HEK293T (cell line): ENCODE measurements at regions not wholly inside any gene's neighbourhood (a gene's known extent, or its start where the extent isn't known, plus 50 kb on each side); places are given as distances from the start of the nearest gene placed in this dataset.
A peak's percentile ranks its signal among the peaks of the same experiment; 100 is the strongest.

Experiments
- CTCF ChIA-PET: fragments of 350-600 bp; formaldehyde crosslinking; extraction: SDS; loops from one replicate; lab custom pipeline; 2021; ENCODE audit warnings: antibody characterized with exemption, inconsistent platforms; lab: Yijun Ruan, JAX
- POLR2A ChIA-PET: fragments of 350-600 bp; formaldehyde crosslinking; extraction: SDS; loops from one replicate; lab custom pipeline; 2020; ENCODE audit warnings: antibody characterized with exemption, inconsistent platforms; lab: Yijun Ruan, JAX
- DNase-seq: peaks from one replicate; pipeline ENCODE4 v3.0.0; 2012; ENCODE audit warnings: mixed read lengths; ENCODE audit errors: extremely low spot score
- ARNT ChIP-seq: fragments of 450-650 bp; IDR thresholded peaks from 2 replicates; pipeline ENCODE4 v1.6.1; 2017; ENCODE audit warnings: mild to moderate bottlenecking
- BHLHE40 ChIP-seq: fragments of 450-650 bp; IDR thresholded peaks from 2 replicates; pipeline ENCODE4 v1.6.1; 2016; ENCODE audit warnings: mild to moderate bottlenecking, moderate library complexity, borderline replicate concordance
- CTBP1 ChIP-seq: fragments of 450-650 bp; IDR thresholded peaks from 2 replicates; pipeline ENCODE4 v1.6.1; 2016; ENCODE audit warnings: borderline replicate concordance
- ELF4 ChIP-seq: fragments of 450-650 bp; IDR thresholded peaks from 2 replicates; pipeline ENCODE4 v1.6.1; 2017; ENCODE audit warnings: antibody characterized with exemption
- FOXA1 ChIP-seq: fragments of 450-650 bp; IDR thresholded peaks from 2 replicates; pipeline ENCODE4 v1.6.1; 2016; ENCODE audit warnings: mild to moderate bottlenecking
- FOXK2 ChIP-seq: fragments of 450-650 bp; IDR thresholded peaks from 2 replicates; pipeline ENCODE4 v1.6.1; 2016; ENCODE audit warnings: mild to moderate bottlenecking
- FOXM1 ChIP-seq: fragments of 450-650 bp; IDR thresholded peaks from 2 replicates; pipeline ENCODE4 v1.6.1; 2017; ENCODE audit warnings: mild to moderate bottlenecking, borderline replicate concordance
- HDGF ChIP-seq: fragments of 450-650 bp; IDR thresholded peaks from 2 replicates; pipeline ENCODE4 v1.6.1; 2017; ENCODE audit warnings: antibody characterized with exemption, borderline replicate concordance
- L3MBTL2 ChIP-seq: fragments of 450-650 bp; conservative IDR thresholded peaks from 2 replicates; pipeline ENCODE4 v1.6.1; 2016; ENCODE audit warnings: mild to moderate bottlenecking
- LEF1 ChIP-seq: fragments of 450-650 bp; IDR thresholded peaks from 2 replicates; pipeline ENCODE4 v1.6.1; 2017; ENCODE audit warnings: mild to moderate bottlenecking, borderline replicate concordance
- NFRKB ChIP-seq: fragments of 450-650 bp; IDR thresholded peaks from 2 replicates; pipeline ENCODE4 v1.6.1; 2016; ENCODE audit warnings: mild to moderate bottlenecking, moderate library complexity
- PKNOX1 ChIP-seq: fragments of 450-650 bp; IDR thresholded peaks from 2 replicates; pipeline ENCODE4 v1.6.1; 2016
- SP1 ChIP-seq: fragments of 450-650 bp; IDR thresholded peaks from 2 replicates; pipeline ENCODE4 v1.6.1; 2017
- SUZ12 ChIP-seq: fragments of 450-650 bp; IDR thresholded peaks from 2 replicates; pipeline ENCODE4 v1.6.1; 2016; ENCODE audit warnings: mild to moderate bottlenecking
- TARDBP ChIP-seq: fragments of 450-650 bp; IDR thresholded peaks from 2 replicates; pipeline ENCODE4 v1.6.1; 2016
- ZNF384 ChIP-seq: fragments of 450-650 bp; IDR thresholded peaks from 2 replicates; pipeline ENCODE4 v1.6.1; 2016

- CTCF ChIA-PET, result no interaction called here
- DNase-seq, result no peak
- no peak for TF ChIP-seq FOXA1
- no peak for TF ChIP-seq SP1
- no peak for TF ChIP-seq BHLHE40
- TF ChIP-seq PKNOX1, result no peak
- TF ChIP-seq CTBP1, result no peak
- no peak for TF ChIP-seq FOXK2
- TF ChIP-seq HDGF, result no peak
- TF ChIP-seq SUZ12, result no peak
- no peak for TF ChIP-seq FOXM1
- TF ChIP-seq ARNT, result no peak
- TF ChIP-seq LEF1, result no peak
- TF ChIP-seq ELF4, result no peak
- no peak for TF ChIP-seq L3MBTL2
- no peak for TF ChIP-seq NFRKB
- TF ChIP-seq TARDBP, result no peak
- no peak for TF ChIP-seq ZNF384
Observed at GRCh38 chr9:75482566-75482965, 394.3 kb downstream of the OSTF1 start.

DNA sequence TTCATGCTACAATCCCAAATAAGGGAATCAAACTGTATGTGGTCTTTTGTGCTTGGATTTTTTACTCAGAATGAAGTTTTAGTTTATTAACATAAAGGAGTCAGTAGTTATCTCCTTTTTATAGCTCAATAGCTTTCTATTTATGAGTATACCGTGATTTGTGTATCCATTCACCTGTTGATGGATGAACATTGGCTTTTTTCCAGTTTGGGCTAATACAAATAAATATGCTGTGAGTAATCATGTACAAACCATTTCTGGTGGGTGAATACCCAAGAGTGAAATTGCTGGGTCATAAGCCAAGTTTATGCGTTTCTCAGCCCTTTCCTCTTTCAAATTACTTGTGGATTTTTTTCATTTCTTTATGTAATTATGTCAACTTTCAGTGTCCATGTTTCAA, 395.3 kb downstream of the OSTF1 start:
- DNase-seq, result no peak
- TF ChIP-seq FOXK2 (no peak), HDGF (no peak), ELF4 (no peak), NFRKB (no peak)
- CTCF ChIA-PET, result no interaction called here
- POLR2A ChIA-PET, result no interaction called here

More at GRCh38 chr9:75482566-75482965, 394.3 kb downstream of the OSTF1 start:
- POLR2A ChIA-PET, result no interaction called here

DNA sequence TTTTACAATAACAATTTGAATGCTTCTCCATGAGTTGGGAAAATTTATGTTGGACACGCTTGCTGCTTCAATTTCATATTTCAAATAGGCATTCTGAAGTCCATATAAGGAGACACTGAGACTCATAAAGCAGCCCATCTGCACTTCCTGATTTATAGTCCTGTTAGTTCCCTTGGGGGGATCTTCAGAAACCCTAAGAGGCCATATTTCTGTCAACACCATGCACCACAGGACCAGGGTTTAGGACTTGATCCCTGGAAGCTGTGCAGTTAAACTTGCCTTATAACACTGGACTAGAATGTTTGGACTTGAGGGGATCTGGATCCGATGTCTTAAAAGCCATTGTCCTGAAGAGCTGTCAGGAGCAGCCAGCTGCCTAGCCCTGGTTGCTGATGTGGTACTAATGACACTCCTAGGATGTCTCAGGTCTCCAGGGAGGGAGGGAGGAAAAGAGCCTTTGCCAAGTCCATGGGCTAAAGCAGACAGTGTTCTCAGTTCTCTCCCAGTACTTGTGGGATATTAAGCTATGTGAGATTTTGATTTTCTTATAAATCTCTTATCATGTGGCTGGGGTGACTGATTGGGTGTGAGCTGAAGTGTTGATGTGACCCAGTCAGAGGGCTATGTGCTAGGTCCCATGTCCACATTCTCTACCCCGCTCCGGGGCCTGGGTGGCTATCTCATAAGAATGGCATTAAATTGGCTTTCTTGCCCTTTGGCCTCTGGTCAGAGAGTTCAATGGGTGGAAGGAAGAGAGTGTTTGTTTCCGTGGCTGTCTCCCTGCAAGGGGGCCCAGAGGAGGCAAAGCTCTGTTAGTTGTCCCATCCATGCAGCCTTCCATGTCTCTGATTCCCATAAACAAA, 399.8 kb downstream of the OSTF1 start:
- ChIA-PET POLR2A (no interaction called here), CTCF (no interaction called here)
- no peak for DNase-seq
- TF ChIP-seq CTBP1, result no peak
- TF ChIP-seq PKNOX1, result peak; percentile 41

DNA sequence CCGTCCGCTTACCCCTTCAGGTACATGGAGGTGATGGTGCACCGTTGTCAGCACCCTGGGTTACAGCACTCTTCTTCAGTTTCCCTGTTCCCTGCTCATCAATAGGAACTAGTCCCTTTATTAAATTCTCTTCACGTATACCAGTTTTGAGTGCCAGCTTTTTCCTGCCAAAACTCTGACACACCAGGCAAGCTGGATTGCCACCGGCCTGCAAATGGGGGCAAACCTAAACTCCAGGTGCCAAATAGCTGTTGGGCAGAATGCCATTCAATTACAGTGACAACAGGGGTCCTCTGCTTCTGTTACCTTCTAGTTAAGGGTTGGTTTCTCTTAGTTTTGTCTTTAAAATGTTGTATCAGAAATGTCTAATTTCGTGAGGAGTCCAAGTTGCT, 400.4 kb downstream of the OSTF1 start:
- CTCF ChIA-PET, result no interaction called here
- POLR2A ChIA-PET, result no interaction called here
- DNase-seq, result no peak
- TF ChIP-seq LEF1 (no peak), ARNT (no peak), SUZ12 (no peak), FOXM1 (no peak), BHLHE40 (no peak), ELF4 (no peak), ZNF384 (no peak), TARDBP (no peak), SP1 (no peak), FOXA1 (no peak), PKNOX1 (no peak), NFRKB (no peak), L3MBTL2 (no peak), HDGF (no peak), CTBP1 (no peak), FOXK2 (no peak)

GRCh38 chr9:75490326-75490725, 400.1 kb upstream of the PCSK5 start:
- ChIA-PET POLR2A (no interaction called here), CTCF (no interaction called here)
- DNase-seq, result no peak
- TF ChIP-seq CTBP1, result no peak
- TF ChIP-seq BHLHE40, result no peak
- TF ChIP-seq FOXA1, result no peak
- no peak for TF ChIP-seq FOXK2
- no peak for TF ChIP-seq TARDBP
- no peak for TF ChIP-seq ARNT
- TF ChIP-seq LEF1, result no peak
- TF ChIP-seq ELF4, result no peak
- no peak for TF ChIP-seq L3MBTL2
- TF ChIP-seq ZNF384, result no peak
- TF ChIP-seq NFRKB, result no peak
- TF ChIP-seq HDGF, result no peak
- no peak for TF ChIP-seq PKNOX1
- TF ChIP-seq SP1, result no peak
- no peak for TF ChIP-seq SUZ12
- no peak for TF ChIP-seq FOXM1

GRCh38 chr9:75491533-75491932, 398.9 kb upstream of the PCSK5 start:
- POLR2A ChIA-PET, result no interaction called here
- TF ChIP-seq FOXK2 (no peak), SUZ12 (no peak), ELF4 (no peak), PKNOX1 (no peak), NFRKB (no peak), L3MBTL2 (no peak), ZNF384 (no peak), CTBP1 (no peak), BHLHE40 (no peak), FOXA1 (no peak), HDGF (no peak), TARDBP (no peak), ARNT (no peak), SP1 (no peak), LEF1 (no peak), FOXM1 (no peak)

More at GRCh38 chr9:75491533-75491932, 398.9 kb upstream of the PCSK5 start:
- CTCF ChIA-PET, result no interaction called here
- DNase-seq, result no peak
